IMR-90 (cell line): ENCODE measurements at regions not wholly inside any gene's neighbourhood (a gene's known extent, or its start where the extent isn't known, plus 50 kb on each side); places are given as distances from the start of the nearest gene placed in this dataset.

Experiments
- ATAC-seq: fragments of 200-7000 bp; cut with Tn5 transposase; 2 replicates; pipeline ENCODE4 v1.9.1; 2020; ENCODE audit warnings: low read depth, mild to moderate bottlenecking, moderate library complexity
- BruUV-seq: library from RNA; stranded (reverse); fragments of 400-500 nt; replicated peaks from 2 replicates; lab custom pipeline; 2021; lab: Mats Ljungman, UMichigan
- CTCF ChIA-PET: fragments of 300-600 bp; formaldehyde crosslinking; extraction: SDS; loops from one replicate; lab custom pipeline; 2021; ENCODE audit warnings: antibody characterized with exemption; lab: Yijun Ruan, JAX
- POLR2A ChIA-PET: fragments of 300-600 bp; sonication (Branson Sonifier 250); formaldehyde crosslinking; loops from one replicate; lab custom pipeline; 2022; ENCODE audit warnings: antibody characterized with exemption; ENCODE audit not compliant: unreplicated experiment; lab: Charles Lee
- DNase-seq: peaks from one replicate; pipeline ENCODE4 v3.0.0; 2013
- H2AFZ ChIP-seq: replicated peaks from 2 replicates; pipeline ENCODE3; 2013; ENCODE audit warnings: low read length, mild to moderate bottlenecking; ENCODE audit not compliant: poor library complexity
- H2AK5ac ChIP-seq: 2 replicates; pipeline ENCODE4 v1.6.1; 2013; ENCODE audit warnings: low read depth, low read length, inconsistent platforms
- H2AK9ac ChIP-seq: replicated peaks from 2 replicates; pipeline ENCODE3; 2013; ENCODE audit warnings: mild to moderate bottlenecking, low read depth, low read length, moderate library complexity; ENCODE audit not compliant: poor library complexity
- H2BK120ac ChIP-seq: 2 replicates; pipeline ENCODE4 v1.6.1; 2013; ENCODE audit warnings: low read depth, low read length, inconsistent platforms
- H2BK15ac ChIP-seq: 3 replicates; pipeline ENCODE4 v1.6.1; 2013; ENCODE audit warnings: low read depth, low read length, inconsistent platforms
- H2BK20ac ChIP-seq: 2 replicates; pipeline ENCODE4 v1.6.1; 2013; ENCODE audit warnings: low read depth, mild to moderate bottlenecking, inconsistent platforms, low read length, moderate library complexity
- H2BK5ac ChIP-seq: 2 replicates; pipeline ENCODE4 v1.6.1; 2013; ENCODE audit warnings: mild to moderate bottlenecking, low read depth, low read length, inconsistent platforms; ENCODE audit not compliant: poor library complexity, severe bottlenecking
- H3K14ac ChIP-seq: replicated peaks from 2 replicates; pipeline ENCODE4 v1.6.1; 2013; ENCODE audit warnings: low read depth, low read length, inconsistent platforms
- H3K18ac ChIP-seq: 2 replicates; pipeline ENCODE4 v1.6.1; 2013; ENCODE audit warnings: low read depth, low read length, control low read depth
- H3K23ac ChIP-seq: 2 replicates; pipeline ENCODE4 v1.6.1; 2013; ENCODE audit warnings: low read depth, low read length, inconsistent platforms
- H3K27ac ChIP-seq: 2 replicates; pipeline ENCODE4 v1.5.1; 2013; ENCODE audit warnings: mild to moderate bottlenecking, control low read depth, low read length; ENCODE audit not compliant: insufficient read depth
- H3K27me3 ChIP-seq: 2 replicates; pipeline ENCODE4 v1.6.1; 2013; ENCODE audit warnings: low read length; ENCODE audit not compliant: control insufficient read depth, insufficient read depth
- H3K36me3 ChIP-seq: 2 replicates; pipeline ENCODE4 v1.6.1; 2013; ENCODE audit warnings: low read length, mixed read lengths; ENCODE audit not compliant: control insufficient read depth, insufficient read depth
- H3K4ac ChIP-seq: 2 replicates; pipeline ENCODE4 v1.6.1; 2013; ENCODE audit warnings: low read depth, low read length, inconsistent platforms
- H3K4me1 ChIP-seq: 2 replicates; pipeline ENCODE4 v1.6.1; 2013; ENCODE audit warnings: low read length, mixed read lengths; ENCODE audit not compliant: control insufficient read depth, insufficient read depth
- H3K4me2 ChIP-seq: 2 replicates; pipeline ENCODE4 v1.6.1; 2013; ENCODE audit warnings: low read depth, mild to moderate bottlenecking, control low read depth, low read length, moderate library complexity
- H3K4me3 ChIP-seq: 2 replicates; pipeline ENCODE4 v1.5.1; 2013; ENCODE audit warnings: low read depth, mild to moderate bottlenecking, control low read depth, low read length, moderate library complexity; ENCODE audit not compliant: insufficient read depth
- H3K56ac ChIP-seq: 2 replicates; pipeline ENCODE4 v1.6.1; 2013; ENCODE audit warnings: low read length, inconsistent platforms; ENCODE audit not compliant: insufficient read depth; ENCODE audit errors: extremely low read depth
- H3K79me1 ChIP-seq, 2 experiments: 2 replicates each; pipeline ENCODE4 v1.6.1; 2013; ENCODE audit warnings: low read length in 2 of 2, inconsistent platforms in 1 of 2, low read depth in 1 of 2
- H3K9ac ChIP-seq: 2 replicates; pipeline ENCODE4 v1.6.1; 2013; ENCODE audit warnings: low read depth, low read length, control low read depth
- H3K9me1 ChIP-seq: 2 replicates; pipeline ENCODE4 v1.6.1; 2013; ENCODE audit warnings: low read length, inconsistent platforms; ENCODE audit not compliant: insufficient read depth
- H3K9me3 ChIP-seq: 2 replicates; pipeline ENCODE4 v1.6.1; 2013; ENCODE audit warnings: low read length; ENCODE audit not compliant: control insufficient read depth, insufficient read depth
- H4K20me1 ChIP-seq: 2 replicates; pipeline ENCODE4 v1.6.1; 2013; ENCODE audit warnings: low read length, inconsistent platforms; ENCODE audit not compliant: insufficient read depth
- H4K5ac ChIP-seq: 2 replicates; pipeline ENCODE4 v1.6.1; 2013; ENCODE audit warnings: mild to moderate bottlenecking, low read depth, low read length, control low read depth
- H4K8ac ChIP-seq, 2 experiments: 2 replicates each; pipeline ENCODE4 v1.6.1; 2013; ENCODE audit warnings: low read depth in 2 of 2, low read length in 2 of 2, control low read depth in 1 of 2, inconsistent platforms in 1 of 2
- H4K91ac ChIP-seq: 2 replicates; pipeline ENCODE4 v1.6.1; 2013; ENCODE audit warnings: low read depth, low read length, inconsistent platforms; ENCODE audit not compliant: insufficient read depth
- BHLHE40 ChIP-seq: fragments of 150-350 bp; IDR thresholded peaks from 2 replicates; pipeline ENCODE4 v1.6.1; 2016; ENCODE audit warnings: mild to moderate bottlenecking, low read depth, low read length
- CEBPB ChIP-seq: IDR thresholded peaks from 2 replicates; pipeline ENCODE4 v1.6.1; 2012; ENCODE audit warnings: low read depth, low read length, improper control_type of control experiment
- CHD1 ChIP-seq: IDR thresholded peaks from 2 replicates; pipeline ENCODE4 v1.6.1; 2012; ENCODE audit warnings: low read depth, low read length, improper control_type of control experiment
- FOS ChIP-seq: fragments of 150-350 bp; IDR thresholded peaks from 2 replicates; pipeline ENCODE4 v1.6.1; 2016; ENCODE audit warnings: low read depth, low read length
- MAFK ChIP-seq: IDR thresholded peaks from 2 replicates; pipeline ENCODE4 v1.6.1; 2012; ENCODE audit warnings: low read depth, low read length, improper control_type of control experiment
- MAZ ChIP-seq: IDR thresholded peaks from 2 replicates; pipeline ENCODE4 v1.6.1; 2012; ENCODE audit warnings: low read depth, mild to moderate bottlenecking, low read length, improper control_type of control experiment, moderate library complexity, borderline replicate concordance
- MXI1 ChIP-seq: IDR thresholded peaks from 2 replicates; pipeline ENCODE4 v1.6.1; 2012; ENCODE audit warnings: low read depth, mild to moderate bottlenecking, low read length, moderate library complexity, borderline replicate concordance
- NFE2L2 ChIP-seq: fragments of 150-350 bp; IDR thresholded peaks from 2 replicates; pipeline ENCODE4 v1.6.1; 2016; ENCODE audit warnings: low read depth, mild to moderate bottlenecking, low read length
- POLR2A ChIP-seq: IDR thresholded peaks from 2 replicates; pipeline ENCODE4 v1.6.1; 2012; ENCODE audit warnings: mild to moderate bottlenecking, low read depth, low read length
- RAD21 ChIP-seq: IDR thresholded peaks from 2 replicates; pipeline ENCODE4 v1.6.1; 2012; ENCODE audit warnings: low read length, improper control_type of control experiment
- RCOR1 ChIP-seq: IDR thresholded peaks from 2 replicates; pipeline ENCODE4 v1.6.1; 2012; ENCODE audit warnings: mild to moderate bottlenecking, low read length, improper control_type of control experiment; ENCODE audit not compliant: insufficient replicate concordance
- RFX5 ChIP-seq: IDR thresholded peaks from 2 replicates; pipeline ENCODE4 v1.8.0; 2012; ENCODE audit warnings: low read depth, mild to moderate bottlenecking, low read length, moderate library complexity
- SMC3 ChIP-seq: fragments of 150-350 bp; IDR thresholded peaks from 2 replicates; pipeline ENCODE4 v1.6.1; 2016; ENCODE audit warnings: low read depth, mild to moderate bottlenecking, antibody characterized with exemption, low read length, moderate library complexity
- USF2 ChIP-seq: fragments of 150-350 bp; IDR thresholded peaks from 2 replicates; pipeline ENCODE4 v1.6.1; 2017; ENCODE audit warnings: mild to moderate bottlenecking, antibody characterized with exemption, low read length, low read depth
- WGBS, 2 experiments: methylation state at CpG; one replicate each; pipeline versions ENCODE4 v1.1.5 to v1.1.7; 2013; ENCODE audit warnings: missing lambda C conversion rate in 2 of 2; ENCODE audit not compliant: insufficient read length in 1 of 2; ENCODE audit errors: extremely low coverage in 2 of 2; 5-methylcytosine and 5-hydroxymethylcytosine counted together
- dilution Hi-C: fragments of 300-500 bp; cut with HindIII; formaldehyde crosslinking; loops from one replicate; pipeline ENCODE4 v1.14.3; 2018; ENCODE audit warnings: low sequenced_read_pairs; ENCODE audit not compliant: unreplicated experiment
- in situ Hi-C: fragments of 300-500 bp; cut with MboI; formaldehyde crosslinking; loops from 3 replicates; pipeline ENCODE4 v1.14.3; 2019; ENCODE audit warnings: low sequenced_read_pairs, inconsistent platforms, mixed read lengths
- intact Hi-C: fragments of 100-400 bp; cut with micrococcal nuclease; formaldehyde crosslinking; loops from 2 replicates; pipeline ENCODE4 v1.10.0; 2022
- TF ChIP-seq, protein P1 (sequence below): fragments of 150-350 bp; IDR thresholded peaks from 2 replicates; pipeline ENCODE4 v1.6.1; 2016; ENCODE audit warnings: low read depth, mild to moderate bottlenecking, low read length, moderate library complexity, borderline replicate concordance
- TF ChIP-seq, protein P2 (sequence below): conservative IDR thresholded peaks from 2 replicates; pipeline ENCODE4 v1.5.1; 2012; ENCODE audit warnings: mild to moderate bottlenecking, low read depth, low read length, improper control_type of control experiment

- peaks cover 2% of the 10 kb centered on the region; the same call in 1 of the 2 replicates for H3K9me3 ChIP-seq
- H2BK20ac ChIP-seq = no peak overlapping the region
- H3K18ac ChIP-seq = no peak overlapping the region
- no peak overlapping the region for H3K4me2 ChIP-seq
- WGBS, 2 experiments = no CpG with 5 or more reads among the region's 1 CpG
- H3K79me1 ChIP-seq = no peaks in the 10 kb centered on the region
- H3K14ac ChIP-seq = no peak overlapping the region
- H2BK15ac ChIP-seq = no peak overlapping the region
- no peak overlapping the region for H3K56ac ChIP-seq
- POLR2A ChIA-PET = no interaction called here
- in situ Hi-C loops (no loop called here), dilution Hi-C loops (no loop called here), intact Hi-C loops (no loop called here)
- no peak overlapping the region for H3K9ac ChIP-seq
- no peaks in the 10 kb centered on the region for H3K36me3 ChIP-seq
- H2AK5ac ChIP-seq = no peak overlapping the region
- no peaks in the 10 kb centered on the region for H3K9me1 ChIP-seq
- H2BK120ac ChIP-seq = no peak overlapping the region
- no peak overlapping the region for H3K23ac ChIP-seq
- DNase-seq (no peak), ATAC-seq (no peak)
- no peak overlapping the region for H3K4me3 ChIP-seq
- no TSS peak for BruUV-seq
- H4K20me1 ChIP-seq = no peaks in the 10 kb centered on the region
- H3K27ac ChIP-seq = no peak overlapping the region
- H2AFZ ChIP-seq = no peak overlapping the region
- CTCF ChIA-PET = no interaction called here
- no peaks in the 10 kb centered on the region for H3K27me3 ChIP-seq
- no peak overlapping the region for H2AK9ac ChIP-seq
- H2BK5ac ChIP-seq = no peak overlapping the region
- H3K4ac ChIP-seq = no peak overlapping the region
- TF ChIP-seq RAD21 (no peak), RCOR1 (no peak), CHD1 (no peak), CEBPB (no peak), USF2 (no peak), FOS (no peak), MAFK (no peak), POLR2A (no peak), MAZ (no peak), RFX5 (no peak), SMC3 (no peak), NFE2L2 (no peak), BHLHE40 (no peak), MXI1 (no peak)
- TF ChIP-seq, protein P1, sequence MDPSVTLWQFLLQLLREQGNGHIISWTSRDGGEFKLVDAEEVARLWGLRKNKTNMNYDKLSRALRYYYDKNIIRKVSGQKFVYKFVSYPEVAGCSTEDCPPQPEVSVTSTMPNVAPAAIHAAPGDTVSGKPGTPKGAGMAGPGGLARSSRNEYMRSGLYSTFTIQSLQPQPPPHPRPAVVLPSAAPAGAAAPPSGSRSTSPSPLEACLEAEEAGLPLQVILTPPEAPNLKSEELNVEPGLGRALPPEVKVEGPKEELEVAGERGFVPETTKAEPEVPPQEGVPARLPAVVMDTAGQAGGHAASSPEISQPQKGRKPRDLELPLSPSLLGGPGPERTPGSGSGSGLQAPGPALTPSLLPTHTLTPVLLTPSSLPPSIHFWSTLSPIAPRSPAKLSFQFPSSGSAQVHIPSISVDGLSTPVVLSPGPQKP = no peak
- TF ChIP-seq, protein P2, sequence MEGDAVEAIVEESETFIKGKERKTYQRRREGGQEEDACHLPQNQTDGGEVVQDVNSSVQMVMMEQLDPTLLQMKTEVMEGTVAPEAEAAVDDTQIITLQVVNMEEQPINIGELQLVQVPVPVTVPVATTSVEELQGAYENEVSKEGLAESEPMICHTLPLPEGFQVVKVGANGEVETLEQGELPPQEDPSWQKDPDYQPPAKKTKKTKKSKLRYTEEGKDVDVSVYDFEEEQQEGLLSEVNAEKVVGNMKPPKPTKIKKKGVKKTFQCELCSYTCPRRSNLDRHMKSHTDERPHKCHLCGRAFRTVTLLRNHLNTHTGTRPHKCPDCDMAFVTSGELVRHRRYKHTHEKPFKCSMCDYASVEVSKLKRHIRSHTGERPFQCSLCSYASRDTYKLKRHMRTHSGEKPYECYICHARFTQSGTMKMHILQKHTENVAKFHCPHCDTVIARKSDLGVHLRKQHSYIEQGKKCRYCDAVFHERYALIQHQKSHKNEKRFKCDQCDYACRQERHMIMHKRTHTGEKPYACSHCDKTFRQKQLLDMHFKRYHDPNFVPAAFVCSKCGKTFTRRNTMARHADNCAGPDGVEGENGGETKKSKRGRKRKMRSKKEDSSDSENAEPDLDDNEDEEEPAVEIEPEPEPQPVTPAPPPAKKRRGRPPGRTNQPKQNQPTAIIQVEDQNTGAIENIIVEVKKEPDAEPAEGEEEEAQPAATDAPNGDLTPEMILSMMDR = no peak
- H3K4me1 ChIP-seq = no peaks in the 10 kb centered on the region
- H4K8ac ChIP-seq = no peak overlapping the region
- H4K91ac ChIP-seq = no peak overlapping the region
- H4K5ac ChIP-seq = no peak overlapping the region
These were observed 978.8 kb upstream of the POU3F3 start for GRCh38 chr2:103875131-103875530.
